HG03196 (cell line): ENCODE measurements at regions not wholly inside any gene's neighbourhood (a gene's known extent, or its start where the extent isn't known, plus 50 kb on each side); places are given as distances from the start of the nearest gene placed in this dataset.
"Not testable (repeated sequence)": the region's sequence is repeated elsewhere in the genome, so short reads cannot be mapped to it uniquely, and the experiment has no call there.

Experiments used
- ATAC-seq: cut with Tn5 transposase; IDR thresholded peaks from one replicate; pipeline ENCODE4 v1.9.1; 2021; ENCODE audit not compliant: unreplicated experiment

DNA sequence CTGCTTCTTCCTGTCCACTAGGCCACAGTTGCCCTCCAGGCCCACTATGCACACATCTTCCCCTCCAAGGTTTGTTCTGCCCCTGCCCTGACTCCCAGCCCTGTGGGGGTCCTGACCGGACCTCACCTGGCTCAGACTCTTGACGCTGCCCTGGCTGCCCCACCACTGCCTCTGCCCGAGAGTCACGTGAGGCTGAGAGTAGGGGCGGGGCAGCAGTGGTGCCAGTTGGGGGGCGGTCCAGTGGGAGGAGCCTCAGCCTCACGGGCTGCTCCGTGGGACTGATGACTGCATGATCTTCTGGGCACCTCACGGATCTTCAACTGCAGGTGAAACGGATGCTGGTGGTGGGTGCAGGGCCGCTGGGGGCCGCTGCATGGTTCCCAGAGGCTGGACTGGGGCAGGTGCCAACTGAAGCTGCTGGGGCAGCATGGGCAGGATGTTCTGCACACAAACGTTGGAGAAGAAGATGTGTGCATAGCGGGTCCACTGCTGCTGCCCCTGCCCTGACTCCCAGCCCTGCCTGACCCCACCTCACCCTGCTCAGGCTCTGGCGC is 77.6 kb downstream of the HHIPL2 start:
- not testable (repeated sequence) for ATAC-seq

DNA sequence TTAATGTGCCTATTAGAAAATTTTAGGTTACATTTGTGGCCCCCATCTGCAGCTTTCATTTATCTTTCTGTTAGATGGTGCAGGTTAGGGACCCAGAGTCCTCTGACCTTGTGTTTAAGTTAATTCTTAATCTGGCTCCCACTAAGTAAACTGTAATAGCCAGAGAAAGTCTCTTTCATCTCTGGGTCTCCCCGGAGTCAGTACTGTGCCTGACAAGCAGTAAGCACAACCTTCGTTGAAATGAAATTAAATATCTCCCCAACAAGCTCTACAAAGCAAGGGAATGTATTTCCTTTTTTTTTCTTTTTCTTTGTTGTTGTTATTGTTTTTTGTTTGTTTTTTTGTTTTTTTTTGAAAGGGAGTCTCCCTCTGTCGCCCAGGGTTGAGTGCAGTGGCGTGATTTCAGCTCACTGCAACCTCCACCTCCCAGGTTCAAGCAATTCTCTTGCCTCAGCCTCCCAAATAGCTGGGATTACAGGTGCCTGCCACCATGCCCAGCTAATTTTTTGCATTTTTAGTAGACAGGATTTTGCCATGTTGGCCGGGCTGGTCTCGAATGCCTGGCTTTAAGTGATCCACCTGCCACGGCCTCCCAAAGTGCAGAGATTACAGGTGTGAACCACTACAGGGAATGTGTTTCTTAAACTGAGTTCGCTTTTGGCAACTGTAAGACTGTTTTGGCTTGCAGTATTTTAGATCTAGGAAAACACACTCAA is 81.6 kb downstream of the HHIPL2 start:
- no peak for ATAC-seq

DNA sequence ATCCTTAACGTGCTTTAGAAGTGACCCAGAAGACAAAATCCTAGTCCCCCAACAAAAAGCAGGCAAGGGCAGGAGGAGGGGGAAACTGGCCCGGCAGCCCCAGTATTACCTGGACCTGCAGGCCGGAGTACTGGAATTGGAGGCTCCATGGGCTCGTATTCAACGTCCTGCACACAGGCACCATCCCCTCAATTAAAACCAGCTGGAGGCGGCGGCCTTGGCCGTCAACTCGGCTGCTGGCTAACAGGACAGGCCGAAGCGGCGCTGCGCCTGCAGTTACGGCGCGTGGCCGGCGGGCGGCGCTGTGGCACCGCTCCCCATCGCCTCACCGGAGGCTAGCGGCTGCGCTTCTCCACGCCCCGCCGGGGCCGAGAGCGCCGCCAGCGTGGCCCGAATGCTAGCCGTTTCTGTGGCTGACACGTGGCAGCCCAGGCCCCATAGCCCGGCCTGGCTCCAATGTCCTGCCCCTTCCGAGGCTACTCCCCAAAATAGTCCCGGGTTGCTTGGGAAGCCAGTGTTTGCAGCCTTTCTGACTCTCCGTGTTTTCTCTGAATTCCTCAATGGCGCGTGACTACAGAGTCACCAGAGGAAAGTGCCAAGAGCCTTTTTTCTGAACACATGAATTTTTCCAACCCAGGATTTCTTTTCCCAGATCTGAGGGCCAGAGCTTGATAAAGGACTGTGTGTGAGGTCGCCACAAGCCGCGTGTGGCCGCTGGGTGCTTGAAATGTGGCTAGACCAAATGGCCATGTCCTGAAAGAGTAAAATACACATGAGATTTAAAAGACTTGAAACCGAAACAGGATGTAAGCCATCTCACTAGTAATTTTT is 82.5 kb downstream of the HHIPL2 start:
- ATAC-seq, result peak; percentile 93

DNA sequence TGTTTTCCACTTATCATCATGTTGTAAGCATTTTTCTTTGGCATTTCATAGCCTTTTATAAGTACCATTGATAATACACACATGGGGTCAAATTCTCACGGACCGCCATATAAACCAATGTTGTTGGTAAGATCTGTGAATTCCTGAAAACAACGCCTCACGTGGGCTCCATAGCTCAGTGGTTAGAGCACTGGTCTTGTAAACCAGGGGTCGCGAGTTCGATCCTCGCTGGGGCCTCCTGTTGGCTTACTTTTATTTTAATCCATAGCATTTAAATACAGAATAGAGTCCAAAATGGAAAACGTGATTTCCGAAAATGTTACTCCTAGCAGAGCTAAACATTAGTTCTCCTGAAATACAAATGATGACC is 83.1 kb downstream of the HHIPL2 start:
- ATAC-seq, result no peak

DNA sequence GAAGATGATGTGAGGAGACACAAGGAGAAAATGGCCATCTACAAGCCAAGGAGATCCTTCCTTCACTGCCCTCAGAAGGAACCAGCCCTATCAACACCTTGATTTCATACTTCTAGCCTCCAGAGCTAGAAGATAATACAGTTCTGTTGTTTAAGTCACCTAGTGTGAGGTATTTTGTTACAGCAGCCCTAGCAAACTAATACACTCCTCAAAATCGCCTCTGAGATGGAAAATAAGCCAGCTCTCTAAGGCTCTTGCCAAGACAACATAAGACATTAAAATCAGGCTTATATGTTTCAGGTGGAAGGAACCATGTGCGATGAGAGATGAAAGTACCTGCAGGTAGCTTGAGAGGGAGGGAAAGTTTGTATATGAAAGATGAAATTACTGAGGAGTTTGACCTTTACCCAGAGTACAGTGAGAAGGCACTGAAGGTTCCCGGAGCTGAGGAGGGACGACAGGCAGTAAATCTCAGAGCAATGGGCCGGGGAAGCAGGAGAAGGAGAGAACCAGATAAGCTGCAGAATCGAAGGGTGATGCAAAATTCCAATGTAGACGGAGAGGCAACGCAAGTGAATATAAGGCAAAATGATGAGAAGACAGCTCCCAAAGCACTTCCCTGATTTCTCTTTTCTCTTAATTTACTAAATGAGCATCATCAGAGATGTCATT is 84.7 kb downstream of the HHIPL2 start:
- no peak for ATAC-seq

DNA sequence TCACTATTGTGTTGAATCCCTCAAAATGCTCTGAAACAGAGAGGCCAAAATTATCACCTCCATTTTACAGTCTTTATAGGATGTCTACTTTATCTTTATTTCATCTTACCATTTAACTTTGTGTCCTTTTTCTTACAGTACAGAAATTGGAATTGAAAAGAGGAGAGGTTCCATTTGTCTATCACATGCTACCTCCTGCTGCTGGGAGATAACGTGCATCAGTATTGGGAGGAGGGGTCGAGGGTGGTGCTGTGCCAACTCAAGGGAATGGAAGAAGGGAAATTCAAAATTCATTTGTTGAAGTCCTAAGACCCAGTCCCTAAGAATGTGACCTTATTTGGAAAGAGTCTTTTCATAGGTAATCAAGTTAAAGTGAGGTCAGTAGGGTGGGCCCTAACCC is 85.3 kb downstream of the HHIPL2 start:
- ATAC-seq, result no peak

DNA sequence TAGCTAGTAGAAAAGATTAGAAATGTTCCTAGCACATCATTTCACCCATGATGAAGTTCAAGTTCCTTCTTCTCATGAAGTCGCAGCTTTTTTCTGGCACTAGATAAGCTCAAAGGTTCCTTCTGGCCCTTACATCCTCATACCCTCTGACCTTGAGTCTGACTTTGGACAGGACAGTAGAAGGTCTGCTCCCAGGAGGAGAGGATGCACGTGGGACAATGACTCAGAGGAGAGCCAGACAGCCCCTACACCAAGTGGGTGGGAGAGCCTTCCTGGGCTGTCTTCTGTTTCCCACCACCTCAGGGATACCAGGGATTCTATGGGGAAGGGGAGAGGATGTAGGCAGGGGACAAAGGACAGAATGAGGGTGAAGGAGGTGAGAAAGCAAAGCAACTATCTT is 86.0 kb downstream of the HHIPL2 start:
- no peak for ATAC-seq

DNA sequence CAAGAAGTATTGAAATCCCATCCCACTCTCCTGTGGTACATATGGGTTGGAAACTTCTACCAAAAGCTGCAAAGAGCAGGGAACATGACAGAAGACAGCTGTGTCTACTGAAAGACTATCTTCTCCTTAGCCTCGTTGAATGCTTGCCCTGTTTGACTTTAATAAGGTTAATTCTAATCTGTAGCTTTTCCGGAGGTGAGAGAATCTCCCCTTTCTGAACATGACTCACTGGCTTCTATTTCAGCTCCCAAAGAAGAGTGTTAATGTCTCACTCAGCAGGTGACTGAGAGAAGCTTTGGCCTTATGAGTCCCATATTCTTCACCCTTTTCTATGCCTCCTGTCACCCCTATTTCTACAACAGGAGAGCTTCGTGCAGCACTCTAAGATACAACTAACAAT is 88.3 kb downstream of the HHIPL2 start:
- ATAC-seq, result no peak

DNA sequence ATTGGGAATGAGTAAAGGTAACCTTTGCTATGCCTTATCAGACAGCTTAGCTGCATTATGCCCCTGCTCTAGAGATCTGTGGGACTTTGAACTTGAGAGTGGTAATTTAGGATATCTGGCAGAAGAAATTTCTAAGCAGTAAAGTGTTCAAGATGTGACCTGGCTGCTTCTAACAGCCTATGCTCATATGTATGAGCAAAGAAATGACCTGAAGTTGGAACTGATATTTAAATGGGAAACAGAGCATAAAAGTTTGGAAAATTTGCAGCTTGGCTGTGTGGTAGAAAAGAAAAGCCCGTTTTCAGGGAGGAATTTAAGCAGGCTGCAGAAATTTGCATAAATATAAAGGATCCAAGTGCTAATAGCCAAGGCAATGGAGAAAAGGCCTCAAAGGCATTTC is 90.4 kb downstream of the HHIPL2 start:
- ATAC-seq, result no peak

DNA sequence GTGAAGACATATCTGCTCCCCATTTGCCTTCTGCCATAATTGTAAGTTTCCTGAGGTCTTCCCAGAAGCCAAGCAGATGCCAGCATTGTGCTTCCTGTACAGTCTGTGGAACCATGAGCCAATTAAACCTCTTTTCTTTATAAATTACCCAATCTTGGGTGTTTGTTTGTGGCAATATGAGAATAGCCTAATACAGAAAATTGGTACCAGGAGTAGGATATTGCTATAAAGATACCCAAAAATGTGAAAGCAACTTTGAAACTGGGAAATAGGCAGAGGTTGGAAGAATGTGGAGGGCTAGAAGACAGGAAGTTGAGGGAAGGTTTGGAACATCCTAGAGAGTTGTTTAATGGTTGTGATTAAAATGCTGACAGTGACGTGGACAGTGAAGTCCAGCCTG is 90.8 kb downstream of the HHIPL2 start:
- no peak for ATAC-seq

DNA sequence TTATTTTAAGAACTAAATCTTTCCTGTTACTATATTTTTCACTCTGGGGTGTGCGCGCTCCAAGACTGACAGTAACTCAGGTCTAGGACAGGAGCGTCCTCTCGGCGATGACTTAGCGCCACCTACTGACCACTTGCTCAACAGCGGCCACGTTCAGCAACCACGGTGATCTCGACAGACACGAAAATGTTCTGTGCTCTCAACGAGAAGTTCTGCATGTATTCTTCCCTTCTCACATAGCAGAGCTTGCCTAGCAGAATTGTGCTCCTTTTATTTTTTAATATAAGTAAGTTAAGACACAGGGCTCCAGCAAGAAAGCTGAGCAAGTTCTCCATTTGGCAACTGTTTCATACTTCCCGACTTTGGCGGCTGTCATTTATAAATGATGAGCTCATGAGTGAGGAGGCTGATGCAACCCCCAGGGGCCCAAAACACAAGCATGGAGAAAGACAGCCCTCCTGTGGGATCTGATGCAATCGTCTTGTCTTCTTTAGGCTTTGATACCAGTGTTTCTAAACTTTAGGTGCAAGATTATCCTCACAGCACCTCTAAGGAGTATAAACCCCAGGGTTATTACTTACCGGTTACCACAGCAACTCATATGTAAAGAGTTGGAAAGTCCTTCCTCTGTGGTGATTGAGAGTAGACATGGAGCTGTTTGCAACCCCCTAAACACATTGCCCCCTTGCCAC is 92.6 kb downstream of the HHIPL2 start:
- ATAC-seq, result peak; percentile 90

DNA sequence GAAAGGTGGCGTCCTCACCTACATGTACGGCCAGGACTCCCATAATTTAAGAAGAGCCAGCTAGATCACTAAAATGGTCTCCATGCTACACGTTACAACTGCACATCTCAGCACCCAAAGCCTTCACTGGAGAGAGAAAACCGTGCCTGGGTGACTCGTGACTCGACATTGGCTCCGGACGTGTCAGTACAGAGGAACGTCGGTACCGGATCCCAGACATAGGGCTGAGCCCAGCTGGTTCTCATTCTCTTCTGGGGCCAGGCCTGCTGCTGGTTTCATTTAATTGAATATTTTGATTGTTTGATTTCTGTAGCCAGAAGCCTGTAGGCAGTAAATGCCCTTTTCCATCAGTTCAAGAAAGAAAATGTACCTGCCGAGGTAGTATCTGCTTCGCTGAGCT is 93.1 kb downstream of the HHIPL2 start:
- no peak for ATAC-seq

DNA sequence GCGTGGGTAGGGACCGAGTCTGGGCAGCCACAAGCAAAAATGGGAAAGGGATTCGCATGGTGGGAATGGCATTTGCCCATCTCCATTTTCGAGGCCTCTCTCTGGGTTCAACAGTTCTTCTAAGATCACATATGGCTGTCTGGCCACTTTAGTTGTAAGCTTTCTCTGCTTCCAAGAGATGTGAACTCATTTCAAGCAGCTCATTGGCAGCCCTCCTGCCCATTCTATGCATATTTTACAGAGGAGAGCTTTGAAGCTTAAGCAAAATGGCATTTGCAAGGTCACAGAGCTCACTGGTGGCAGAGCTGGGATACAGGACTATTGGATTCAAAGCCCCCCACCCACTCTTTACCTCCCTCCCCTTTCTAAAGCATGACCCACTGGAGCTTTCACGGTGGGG is 93.7 kb downstream of the HHIPL2 start:
- no peak for ATAC-seq

DNA sequence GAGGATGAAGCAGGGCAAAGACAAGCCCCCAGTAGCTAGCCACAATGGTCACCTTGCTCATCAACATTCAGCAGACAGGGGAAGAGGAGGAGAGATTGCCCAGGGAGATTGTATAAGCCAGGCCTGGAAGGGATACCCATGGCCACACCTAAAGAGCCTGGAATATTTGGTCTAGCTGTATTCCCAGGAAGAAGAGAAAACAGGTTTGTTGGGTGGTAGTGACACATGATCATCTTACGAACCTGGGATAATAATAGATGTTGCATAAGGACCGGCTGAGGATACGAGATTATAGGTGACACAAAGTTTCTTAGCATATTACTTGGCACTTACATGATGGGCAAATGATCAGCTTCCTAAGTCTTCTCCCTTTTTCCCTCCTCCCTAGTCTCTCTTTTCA is 95.9 kb downstream of the HHIPL2 start:
- ATAC-seq, result no peak

DNA sequence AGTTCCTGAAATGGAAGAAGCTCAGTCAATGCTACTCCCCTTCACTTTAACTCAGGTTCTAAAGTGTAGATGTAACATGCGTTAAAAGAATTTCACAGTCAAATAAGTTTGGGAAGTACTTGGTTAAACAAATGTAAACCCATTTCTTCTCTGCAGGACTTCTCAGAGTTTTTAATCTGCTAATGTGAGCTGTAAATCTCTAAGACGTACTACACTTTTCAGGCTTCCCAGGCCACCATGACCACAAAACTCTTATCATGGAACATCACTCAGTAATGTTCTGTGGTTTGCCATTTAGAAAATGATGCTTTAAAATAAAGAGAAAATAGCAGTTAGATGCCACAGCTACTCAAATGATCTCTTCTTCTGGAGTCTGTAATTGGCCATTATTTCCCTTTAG is 104.3 kb downstream of the HHIPL2 start:
- no peak for ATAC-seq

DNA sequence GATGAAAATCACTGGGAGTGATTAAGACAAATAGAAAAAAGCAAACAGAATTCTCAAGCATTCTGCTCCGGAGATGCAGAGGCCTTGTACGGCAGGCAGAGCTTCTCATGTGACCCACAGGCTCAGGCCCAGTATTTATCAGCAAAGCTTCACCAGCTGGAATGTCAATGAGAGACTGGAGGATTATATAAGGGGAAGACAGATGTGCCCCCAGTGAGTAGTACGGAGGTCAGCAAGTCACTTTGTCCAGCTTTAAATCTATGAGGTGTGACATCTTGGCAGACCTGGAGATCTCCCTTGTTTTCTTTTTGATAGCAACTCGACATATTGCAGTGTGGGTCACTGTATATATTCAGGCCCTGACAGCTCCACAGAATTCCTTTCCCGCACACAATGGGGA is 106.8 kb downstream of the HHIPL2 start:
- no peak for ATAC-seq

DNA sequence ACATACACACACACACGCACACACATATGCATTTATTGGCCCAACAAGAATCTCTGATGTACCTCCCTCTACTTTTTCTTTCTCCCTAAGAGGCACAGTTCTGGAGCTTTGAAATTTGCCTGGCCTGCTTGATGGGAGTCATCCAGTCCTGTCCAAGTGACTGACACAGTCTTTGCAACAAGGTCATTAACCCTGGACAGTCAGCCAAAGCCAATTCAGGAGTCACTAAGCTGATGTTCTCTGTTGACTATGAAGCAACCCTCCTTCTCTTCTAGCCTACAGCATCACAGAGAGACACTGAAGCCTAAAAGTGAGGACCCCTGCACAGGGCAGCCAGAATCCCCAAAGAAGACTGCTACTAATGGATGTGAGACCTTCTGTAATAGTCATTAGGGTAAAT is 123.1 kb downstream of the HHIPL2 start:
- ATAC-seq, result no peak

DNA sequence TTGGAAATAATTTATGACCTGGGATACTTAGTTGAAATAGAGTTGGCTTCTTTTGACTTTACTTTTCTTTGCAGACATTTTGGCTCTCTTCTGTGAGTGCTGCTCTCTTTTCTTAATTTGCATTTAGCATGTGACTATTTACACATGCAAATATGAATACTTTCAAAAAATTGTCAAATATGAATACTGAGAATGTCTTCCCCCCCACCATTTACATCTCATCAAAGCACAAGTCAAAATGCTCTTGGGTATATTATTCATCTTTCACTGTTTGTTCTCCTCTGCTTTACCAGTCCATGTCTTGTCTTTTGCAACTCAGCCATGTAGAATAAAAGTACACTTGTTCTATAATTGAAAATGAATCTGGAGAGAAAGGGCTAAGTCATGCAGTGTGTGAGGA is 126.5 kb downstream of the HHIPL2 start:
- no peak for ATAC-seq

DNA sequence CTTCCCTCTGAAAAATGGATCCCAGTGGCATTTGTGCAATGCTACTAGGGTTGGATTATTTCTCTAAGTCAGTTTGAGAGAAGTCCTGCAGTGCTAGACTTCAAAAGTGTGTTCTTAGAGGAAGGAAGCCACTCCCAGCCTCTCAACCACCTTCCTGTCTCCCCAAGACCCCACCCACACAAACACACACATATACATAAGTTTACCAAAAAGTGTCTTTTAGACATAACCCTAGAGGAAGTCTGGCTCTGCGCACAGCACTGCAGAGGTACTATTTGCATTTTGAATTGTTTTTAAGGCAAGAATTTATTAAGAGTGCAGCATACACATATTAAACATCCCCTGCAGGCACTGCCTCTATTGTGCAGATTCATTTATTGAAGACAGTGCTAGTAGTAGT is 127.3 kb downstream of the HHIPL2 start:
- ATAC-seq, result no peak

DNA sequence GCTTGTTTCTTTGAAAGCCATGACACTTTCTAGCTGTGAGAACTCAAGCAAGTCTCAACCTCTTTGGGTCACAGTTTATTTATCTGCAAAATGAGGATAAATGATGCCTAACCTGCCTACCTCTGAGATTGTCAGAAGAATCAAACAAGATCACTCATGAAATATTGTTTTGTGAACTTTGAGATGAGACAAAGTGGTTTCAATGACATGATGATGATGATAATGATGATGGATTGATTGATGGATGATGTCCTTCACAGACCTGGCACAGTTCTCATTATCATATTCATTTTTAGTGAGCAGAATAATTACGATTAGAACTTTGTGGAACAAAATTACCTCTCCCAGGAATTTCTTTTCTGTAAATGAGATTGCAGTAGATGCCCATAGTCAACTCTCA is 129.2 kb downstream of the HHIPL2 start:
- ATAC-seq, result no peak

DNA sequence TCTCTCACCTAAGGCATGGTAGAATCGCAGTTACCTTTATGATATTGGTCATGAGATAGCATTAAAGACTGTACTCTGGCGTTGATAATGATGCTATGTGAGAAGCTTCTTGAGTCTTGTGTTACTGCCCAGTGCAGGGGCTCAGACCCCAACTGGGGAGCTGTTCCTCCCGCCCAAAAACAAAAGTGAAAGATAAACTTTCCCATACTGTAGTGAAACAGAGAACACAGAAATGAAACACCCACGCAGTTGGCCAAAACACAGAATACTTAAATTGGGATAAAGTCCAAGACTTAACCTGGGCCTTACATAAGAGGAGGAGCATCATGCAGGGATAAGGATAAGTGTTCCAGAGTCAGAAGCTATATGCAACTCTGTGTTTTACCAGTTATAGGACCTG is 130.6 kb downstream of the HHIPL2 start:
- no peak for ATAC-seq
